ENCODE measurements at regions not wholly inside any gene's neighbourhood (a gene's known extent, or its start where the extent isn't known, plus 50 kb on each side); places are given as distances from the start of the nearest gene placed in this dataset.

DNA sequence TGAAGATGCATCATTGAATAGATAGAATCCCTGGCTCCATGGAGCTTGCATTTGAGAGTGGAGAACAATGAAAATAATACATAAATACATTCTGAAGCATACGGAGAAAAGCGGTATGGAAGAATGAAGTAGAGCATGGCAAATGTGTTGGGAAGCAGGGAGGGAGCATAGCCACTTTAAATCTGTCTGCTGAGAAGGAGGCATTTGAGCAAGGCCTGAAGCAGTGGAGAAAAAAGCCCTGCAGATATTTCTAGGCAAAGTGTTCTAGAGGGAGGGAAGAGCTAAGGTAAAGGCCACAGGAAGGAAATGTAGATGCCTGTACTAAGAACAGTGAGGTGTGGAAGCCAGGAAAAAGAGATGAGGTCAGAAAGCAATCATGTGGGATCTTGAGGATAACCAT lies 484.8 kb downstream of the CNTN3 start:
- Histone ChIP-seq H3K27me3 (no peaks in the 10 kb centered on the region), H3K4me1 (no peaks in the 10 kb centered on the region), H3K4me3 (no peak overlapping the region), H3K36me3 (no peaks in the 10 kb centered on the region), H3K27ac (no peak overlapping the region), H3K9me3 (peaks cover 4 to 7% of the 10 kb centered on the region in 2 donors)
- intact Hi-C loops (cut with DNase I; ENCODE audit: low total_unique reads), result no loop called here
- no peak for DNase-seq (ENCODE audit: low spot score in 2 of 2)
- no peak for TF ChIP-seq POLR2AphosphoS5 (IDR thresholded peaks at IDR 0.05)
- TF ChIP-seq, protein P1, sequence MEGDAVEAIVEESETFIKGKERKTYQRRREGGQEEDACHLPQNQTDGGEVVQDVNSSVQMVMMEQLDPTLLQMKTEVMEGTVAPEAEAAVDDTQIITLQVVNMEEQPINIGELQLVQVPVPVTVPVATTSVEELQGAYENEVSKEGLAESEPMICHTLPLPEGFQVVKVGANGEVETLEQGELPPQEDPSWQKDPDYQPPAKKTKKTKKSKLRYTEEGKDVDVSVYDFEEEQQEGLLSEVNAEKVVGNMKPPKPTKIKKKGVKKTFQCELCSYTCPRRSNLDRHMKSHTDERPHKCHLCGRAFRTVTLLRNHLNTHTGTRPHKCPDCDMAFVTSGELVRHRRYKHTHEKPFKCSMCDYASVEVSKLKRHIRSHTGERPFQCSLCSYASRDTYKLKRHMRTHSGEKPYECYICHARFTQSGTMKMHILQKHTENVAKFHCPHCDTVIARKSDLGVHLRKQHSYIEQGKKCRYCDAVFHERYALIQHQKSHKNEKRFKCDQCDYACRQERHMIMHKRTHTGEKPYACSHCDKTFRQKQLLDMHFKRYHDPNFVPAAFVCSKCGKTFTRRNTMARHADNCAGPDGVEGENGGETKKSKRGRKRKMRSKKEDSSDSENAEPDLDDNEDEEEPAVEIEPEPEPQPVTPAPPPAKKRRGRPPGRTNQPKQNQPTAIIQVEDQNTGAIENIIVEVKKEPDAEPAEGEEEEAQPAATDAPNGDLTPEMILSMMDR (IDR thresholded peaks at IDR 0.05), result no peak
- no peak for TF ChIP-seq POLR2A (IDR thresholded peaks at IDR 0.05)

DNA sequence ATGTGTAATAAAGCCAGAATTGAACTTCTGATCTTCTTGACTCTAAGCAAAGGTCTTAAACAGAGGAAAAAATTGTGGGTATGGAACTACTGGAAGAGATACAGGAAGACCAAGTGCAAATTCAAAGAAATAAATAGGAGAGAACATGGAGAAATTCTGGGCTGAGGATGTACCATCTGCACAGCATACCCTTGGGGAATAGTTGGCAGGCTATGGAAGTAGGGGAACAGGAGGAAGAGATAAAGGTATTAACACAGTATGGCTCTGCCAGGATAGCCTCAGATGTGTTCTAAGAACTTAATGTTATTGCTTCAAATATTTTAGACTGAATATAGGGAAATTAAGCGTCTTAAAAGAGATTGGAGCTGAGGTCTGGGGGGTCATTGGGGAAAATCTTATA lies 485.4 kb downstream of the CNTN3 start:
- Histone ChIP-seq H3K4me1 (no peaks in the 10 kb centered on the region), H3K36me3 (no peaks in the 10 kb centered on the region), H3K27me3 (no peaks in the 10 kb centered on the region), H3K4me3 (no peak overlapping the region), H3K9me3 (peaks cover 4 to 7% of the 10 kb centered on the region in 2 donors), H3K27ac (no peak overlapping the region)
- TF ChIP-seq POLR2AphosphoS5 (IDR thresholded peaks at IDR 0.05) (no peak), POLR2A (IDR thresholded peaks at IDR 0.05) (no peak)
- TF ChIP-seq, protein P1 (IDR thresholded peaks at IDR 0.05), result no peak
- DNase-seq (ENCODE audit: low spot score in 2 of 2), result no peak
- intact Hi-C loops (cut with DNase I; ENCODE audit: low total_unique reads), result no loop called here

DNA sequence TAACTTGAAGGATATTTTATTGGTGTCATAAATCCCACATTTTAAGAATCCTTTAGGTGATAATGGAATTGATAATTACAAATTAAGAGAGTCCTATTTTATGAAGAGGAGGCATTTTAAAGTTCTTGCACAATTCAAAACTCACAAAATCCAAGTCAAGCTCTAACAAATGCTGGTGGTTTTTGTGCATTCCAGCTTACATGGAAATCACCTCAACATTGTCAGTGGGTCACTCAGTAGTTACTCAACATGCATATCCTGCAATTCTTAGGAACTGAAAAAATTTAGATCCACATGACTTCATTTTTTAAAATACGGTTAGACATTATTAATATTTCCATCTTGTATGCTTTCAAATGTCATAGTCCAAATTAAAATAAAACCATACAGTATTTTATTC lies 487.2 kb downstream of the CNTN3 start:
- no peaks in the 10 kb centered on the region for H3K27me3 ChIP-seq
- no peaks in the 10 kb centered on the region for H3K36me3 ChIP-seq
- H3K27ac ChIP-seq, result no peak overlapping the region
- intact Hi-C loops (cut with DNase I; ENCODE audit: low total_unique reads), result no loop called here
- peaks cover 0 to 7% of the 10 kb centered on the region in 2 donors for H3K9me3 ChIP-seq
- H3K4me3 ChIP-seq, result no peak overlapping the region
- no peaks in the 10 kb centered on the region for H3K4me1 ChIP-seq
- TF ChIP-seq, protein P1 (IDR thresholded peaks at IDR 0.05), result no peak
- TF ChIP-seq POLR2A (IDR thresholded peaks at IDR 0.05) (no peak), POLR2AphosphoS5 (IDR thresholded peaks at IDR 0.05) (no peak)
- DNase-seq (ENCODE audit: low spot score in 2 of 2), result no peak

DNA sequence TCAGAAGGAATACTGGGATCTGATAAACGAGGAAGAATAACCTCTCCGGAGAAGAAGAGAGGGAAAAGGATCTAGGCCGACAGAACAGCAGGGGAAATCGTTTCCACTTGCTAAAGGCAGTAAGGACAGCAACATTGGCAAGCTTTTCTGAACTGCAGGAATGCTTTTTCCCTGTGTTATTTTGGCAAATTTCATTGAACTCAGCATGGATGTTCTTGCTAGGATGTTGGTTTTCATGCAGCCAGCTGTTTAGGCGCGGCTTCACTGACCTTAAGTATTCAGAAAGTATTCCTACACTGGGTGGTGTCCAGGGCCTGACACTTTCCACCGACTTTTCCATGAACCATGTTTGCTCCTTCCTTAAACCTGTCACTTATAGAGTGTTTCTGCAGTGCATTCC lies 489.7 kb downstream of the CNTN3 start:
- H3K4me1 ChIP-seq, result no peaks in the 10 kb centered on the region
- DNase-seq (ENCODE audit: low spot score in 2 of 2), result no peak
- H3K27me3 ChIP-seq, result no peaks in the 10 kb centered on the region
- H3K4me3 ChIP-seq, result no peak overlapping the region
- intact Hi-C loops (cut with DNase I; ENCODE audit: low total_unique reads), result no loop called here
- TF ChIP-seq, protein P1 (IDR thresholded peaks at IDR 0.05), result no peak
- H3K27ac ChIP-seq, result no peak overlapping the region
- peaks cover 0 to 9% of the 10 kb centered on the region in 2 donors for H3K9me3 ChIP-seq
- no peaks in the 10 kb centered on the region for H3K36me3 ChIP-seq

DNA sequence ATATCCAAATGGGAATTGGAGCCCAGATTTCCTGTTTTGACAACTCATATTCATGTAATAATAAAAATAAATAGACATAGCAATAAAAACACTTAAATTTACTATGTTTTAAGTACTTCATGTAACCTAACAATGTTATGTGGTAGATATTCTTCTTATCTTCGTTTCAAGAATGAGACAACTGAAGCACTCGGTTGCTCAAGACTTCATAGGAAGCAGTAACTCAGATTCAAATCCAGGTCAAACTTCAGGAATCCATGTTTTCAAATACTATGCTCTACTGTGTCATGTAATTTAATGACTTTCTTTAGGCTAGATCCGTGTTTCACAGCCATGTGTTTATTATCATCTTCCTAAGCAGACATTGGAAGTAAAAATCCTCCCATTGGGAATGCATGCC lies 492.2 kb downstream of the CNTN3 start:
- intact Hi-C loops (cut with DNase I; ENCODE audit: low total_unique reads), result no loop called here
- no peaks in the 10 kb centered on the region for H3K27me3 ChIP-seq
- no peaks in the 10 kb centered on the region for H3K4me1 ChIP-seq
- peaks cover 0 to 5% of the 10 kb centered on the region in 2 donors for H3K9me3 ChIP-seq
- no peaks in the 10 kb centered on the region for H3K36me3 ChIP-seq
- H3K4me3 ChIP-seq, result no peak overlapping the region
- no peak for DNase-seq (ENCODE audit: low spot score in 2 of 2)
- H3K27ac ChIP-seq, result no peak overlapping the region
- TF ChIP-seq, protein P1 (IDR thresholded peaks at IDR 0.05), result no peak
- TF ChIP-seq POLR2A (IDR thresholded peaks at IDR 0.05), result no peak
- TF ChIP-seq POLR2AphosphoS5 (IDR thresholded peaks at IDR 0.05), result no peak

All from breast epithelium (tissue), 4 donors.